SK-N-SH (cell line): ENCODE measurements at regions not wholly inside any gene's neighbourhood (a gene's known extent, or its start where the extent isn't known, plus 50 kb on each side); places are given as distances from the start of the nearest gene placed in this dataset.
"Not testable (repeated sequence)": the region's sequence is repeated elsewhere in the genome, so short reads cannot be mapped to it uniquely, and the experiment has no call there.

Source experiments
- CTCF ChIP-seq: fragments of 200-600 bp; sonication (generic); IDR thresholded peaks from 2 replicates; pipeline ENCODE4 v1.6.1; 2017; ENCODE audit warnings: antibody characterized with exemption, mild to moderate bottlenecking, moderate library complexity
- ELF1 ChIP-seq: IDR thresholded peaks from 2 replicates; pipeline ENCODE4 v1.4.0; 2012
- EP300 ChIP-seq, 2 experiments: IDR thresholded peaks; 2 replicates each; pipeline versions ENCODE4 v1.4.0 to v1.6.1; 2012; ENCODE audit warnings: borderline replicate concordance in 1 of 2, low read depth in 1 of 2, low read length in 1 of 2
- FOXM1 ChIP-seq: IDR thresholded peaks from 2 replicates; pipeline ENCODE4 v1.4.0; 2012; ENCODE audit warnings: low read depth, mild to moderate bottlenecking
- GABPA ChIP-seq: IDR thresholded peaks from 2 replicates; pipeline ENCODE4 v1.4.0; 2012; ENCODE audit warnings: low read depth, mild to moderate bottlenecking
- JUND ChIP-seq: IDR thresholded peaks from 2 replicates; pipeline ENCODE4 v1.4.0; 2012
- MEF2A ChIP-seq: IDR thresholded peaks from 2 replicates; pipeline ENCODE4 v1.4.0; 2012; ENCODE audit warnings: low read depth, borderline replicate concordance
- PBX3 ChIP-seq: IDR thresholded peaks from 2 replicates; pipeline ENCODE4; 2012
- POLR2AphosphoS5 ChIP-seq: IDR thresholded peaks from 2 replicates; pipeline ENCODE4 v1.6.1; 2012; ENCODE audit warnings: low read depth, low read length
- RFX5 ChIP-seq: IDR thresholded peaks from 2 replicates; pipeline ENCODE4 v1.6.1; 2012; ENCODE audit warnings: mild to moderate bottlenecking, improper control_type of control experiment, low read length
- SMC3 ChIP-seq: IDR thresholded peaks from 2 replicates; pipeline ENCODE4 v1.6.1; 2012; ENCODE audit warnings: low read depth, low read length, improper control_type of control experiment
- TAF1 ChIP-seq: IDR thresholded peaks from 2 replicates; pipeline ENCODE4 v1.6.1; 2012; ENCODE audit warnings: low read depth, mild to moderate bottlenecking, low read length, moderate library complexity, borderline replicate concordance
- USF2 ChIP-seq: fragments of 150-350 bp; IDR thresholded peaks from 2 replicates; pipeline ENCODE4 v1.6.1; 2017; ENCODE audit warnings: antibody characterized with exemption, low read length, low read depth, borderline replicate concordance
- ZBTB33 ChIP-seq: IDR thresholded peaks from 2 replicates; pipeline ENCODE4 v1.4.0; 2012; ENCODE audit warnings: low read depth, borderline replicate concordance

GRCh38 chr9:41699190-41699589 lies 430.0 kb downstream of the CNTNAP3B start:
- not testable (repeated sequence) for TF ChIP-seq ELF1; CTCF; TAF1; JUND; SMC3; FOXM1; GABPA; EP300 (IDR thresholded peaks at IDR 0.05; ENCODE audit: borderline replicate concordance in 1 of 2, low read depth in 1 of 2, low read length in 1 of 2); MEF2A; PBX3; RFX5; POLR2AphosphoS5; ZBTB33; USF2
